ENCODE measurements at regions not wholly inside any gene's neighbourhood (a gene's known extent, or its start where the extent isn't known, plus 50 kb on each side); places are given as distances from the start of the nearest gene placed in this dataset.

DNA sequence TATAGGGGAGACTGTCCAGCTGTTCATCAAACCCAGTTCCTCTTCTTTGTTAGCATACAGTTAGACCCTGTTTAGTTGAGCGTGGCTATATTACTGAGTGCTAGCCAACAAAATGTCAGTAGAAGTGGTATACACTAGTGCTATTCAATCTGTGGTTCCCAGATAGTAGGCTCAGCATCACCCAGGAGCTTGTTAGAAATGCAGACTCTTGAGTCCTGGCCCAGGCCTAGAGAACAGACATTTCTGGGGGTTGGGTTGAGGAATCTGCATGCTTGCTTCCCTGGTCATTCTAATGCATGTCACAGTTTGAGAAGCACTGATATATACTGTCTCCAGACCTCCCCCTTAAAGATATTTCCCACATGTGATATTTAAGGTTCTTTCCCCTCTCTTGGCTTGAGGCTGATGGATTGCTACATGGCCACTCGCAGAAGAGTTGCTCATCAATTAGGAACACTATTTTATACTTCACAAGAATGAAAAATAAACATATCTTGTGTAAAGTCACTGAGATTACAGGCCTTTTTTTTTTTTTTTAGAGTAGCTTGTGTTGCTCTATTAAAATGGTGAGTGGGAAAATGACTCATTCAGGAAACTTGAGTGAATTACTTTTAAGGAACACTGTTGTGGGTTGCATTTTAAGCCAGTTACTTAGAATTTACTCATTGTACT, 289.0 kb downstream of the STIM2 start:
- Histone ChIP-seq H3K27me3 (ENCODE audit: control insufficient read depth, insufficient read depth) (no peaks in the 10 kb centered on the region), H3K27ac (ENCODE audit: low read length) (no peak overlapping the region), H3K9me3 (ENCODE audit: control insufficient read depth, low read length) (no peaks in the 10 kb centered on the region), H3K4me3 (ENCODE audit: low read length) (no peak overlapping the region), H3K4me1 (ENCODE audit: control insufficient read depth, insufficient read depth, low read length) (no peaks in the 10 kb centered on the region)
- DNase-seq (no peak), ATAC-seq (no peak)
- intact Hi-C loops (cut with DNase I), result no loop called here
- 61% methylated on average over 2 of the region's 2 CpGs for WGBS

DNA sequence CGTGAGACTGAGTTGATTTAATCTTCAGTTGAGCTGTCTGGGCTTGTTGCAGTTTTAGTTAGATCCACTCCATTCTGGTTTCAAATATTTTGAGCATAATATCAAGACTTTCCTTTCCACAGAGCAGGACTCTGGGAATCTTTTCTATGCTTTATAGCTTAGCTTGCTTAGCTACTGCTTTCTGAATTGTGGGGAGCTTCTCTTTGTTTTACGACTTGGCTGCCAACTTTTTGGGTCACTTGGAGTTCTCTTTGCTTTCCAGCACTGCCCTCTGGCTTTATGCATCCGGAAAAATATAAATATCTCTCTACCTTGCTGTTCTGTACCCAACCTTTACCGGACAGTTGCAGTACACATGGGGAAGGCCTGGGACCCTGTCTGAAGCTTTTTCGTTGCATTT, 292.1 kb downstream of the STIM2 start:
- H3K4me3 ChIP-seq (ENCODE audit: low read length), result no peak overlapping the region
- no peaks in the 10 kb centered on the region for H3K4me1 ChIP-seq (ENCODE audit: control insufficient read depth, insufficient read depth, low read length)
- 75% methylated on average over 5 of the region's 5 CpGs for WGBS
- intact Hi-C loops (cut with DNase I), result no loop called here
- DNase-seq (no peak), ATAC-seq (no peak)
- H3K9me3 ChIP-seq (ENCODE audit: control insufficient read depth, low read length), result no peaks in the 10 kb centered on the region
- no peaks in the 10 kb centered on the region for H3K27me3 ChIP-seq (ENCODE audit: control insufficient read depth, insufficient read depth)
- H3K27ac ChIP-seq (ENCODE audit: low read length), result no peak overlapping the region

DNA sequence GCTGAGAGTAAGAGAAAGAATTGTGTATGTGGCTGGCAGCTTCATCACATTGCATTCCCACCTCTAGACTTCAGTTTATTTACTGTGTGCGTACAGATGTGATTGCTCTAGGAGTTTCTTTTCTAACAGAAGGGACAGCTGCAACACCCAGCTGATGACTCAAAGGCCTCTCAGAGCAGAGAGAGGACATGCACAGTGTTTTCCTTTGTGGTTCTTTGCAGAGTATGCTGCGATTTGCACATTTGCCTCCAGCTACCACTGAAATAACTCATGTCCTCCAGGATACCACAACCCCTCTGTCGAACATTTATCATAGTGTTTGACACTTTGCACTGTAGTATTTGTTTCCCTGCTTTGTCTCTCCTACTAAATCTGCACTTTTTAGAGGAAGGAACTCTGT, 294.1 kb downstream of the STIM2 start:
- no peak for DNase-seq
- WGBS, result 35% methylated on average over 3 of the region's 3 CpGs
- intact Hi-C loops (cut with DNase I), result no loop called here
- H3K27me3 ChIP-seq (ENCODE audit: control insufficient read depth, insufficient read depth), result no peaks in the 10 kb centered on the region
- no peak overlapping the region for H3K27ac ChIP-seq (ENCODE audit: low read length)
- no peaks in the 10 kb centered on the region for H3K4me1 ChIP-seq (ENCODE audit: control insufficient read depth, insufficient read depth, low read length)
- H3K4me3 ChIP-seq (ENCODE audit: low read length), result no peak overlapping the region
- no peaks in the 10 kb centered on the region for H3K9me3 ChIP-seq (ENCODE audit: control insufficient read depth, low read length)
- no peak for ATAC-seq

DNA sequence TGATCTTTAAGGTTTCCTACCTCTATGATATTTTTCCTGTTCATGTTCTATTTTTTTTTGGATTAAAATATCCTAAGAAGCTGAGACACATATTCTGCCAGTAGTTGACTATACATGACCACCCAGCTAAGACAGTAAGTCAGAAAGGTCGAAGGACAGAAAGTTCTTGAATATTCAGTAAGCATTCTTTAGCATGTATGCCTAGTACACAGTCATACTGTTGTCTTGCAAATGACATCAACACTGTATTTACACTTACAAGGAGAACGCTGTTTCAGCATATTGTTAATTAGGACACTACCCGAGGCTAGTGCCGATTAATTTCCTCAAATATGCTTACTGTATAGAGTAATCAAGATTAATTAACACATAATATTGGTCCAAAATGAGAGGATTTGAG, 300.6 kb downstream of the STIM2 start:
- Histone ChIP-seq H3K27ac (ENCODE audit: low read length) (no peak overlapping the region), H3K9me3 (ENCODE audit: control insufficient read depth, low read length) (no peaks in the 10 kb centered on the region), H3K4me1 (ENCODE audit: control insufficient read depth, insufficient read depth, low read length) (no peaks in the 10 kb centered on the region), H3K27me3 (ENCODE audit: control insufficient read depth, insufficient read depth) (no peaks in the 10 kb centered on the region), H3K4me3 (ENCODE audit: low read length) (no peak overlapping the region)
- 82% methylated on average over 4 of the region's 4 CpGs for WGBS
- DNase-seq (no peak), ATAC-seq (no peak)
- intact Hi-C loops (cut with DNase I), result no loop called here

DNA sequence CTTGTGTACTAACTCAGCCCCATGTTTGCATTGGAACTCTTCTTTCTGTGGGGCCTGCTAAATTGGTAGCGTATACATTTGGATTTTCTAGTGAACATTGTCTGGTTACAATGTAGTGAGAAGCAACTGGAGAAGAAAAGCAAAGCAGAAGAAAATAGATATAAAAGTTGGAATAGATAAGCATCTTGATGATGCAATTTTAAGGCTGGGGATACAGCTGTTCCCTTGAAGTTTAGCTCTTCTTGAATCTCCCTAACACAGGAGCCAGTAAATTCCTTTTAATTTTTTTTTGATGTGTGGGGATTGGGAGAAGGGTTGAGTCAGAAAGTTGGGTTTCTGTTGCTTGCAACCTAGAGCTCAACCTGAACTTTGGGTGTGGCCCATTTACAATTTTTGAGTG, 308.1 kb downstream of the STIM2 start:
- no peak overlapping the region for H3K27ac ChIP-seq (ENCODE audit: low read length)
- ATAC-seq (no peak), DNase-seq (no peak)
- no peak overlapping the region for H3K4me3 ChIP-seq (ENCODE audit: low read length)
- no peaks in the 10 kb centered on the region for H3K9me3 ChIP-seq (ENCODE audit: control insufficient read depth, low read length)
- no peaks in the 10 kb centered on the region for H3K4me1 ChIP-seq (ENCODE audit: control insufficient read depth, insufficient read depth, low read length)
- H3K27me3 ChIP-seq (ENCODE audit: control insufficient read depth, insufficient read depth), result no peaks in the 10 kb centered on the region
- intact Hi-C loops (cut with DNase I), result no loop called here
- WGBS, result 98% methylated on average over 1 of the region's 1 CpG

DNA sequence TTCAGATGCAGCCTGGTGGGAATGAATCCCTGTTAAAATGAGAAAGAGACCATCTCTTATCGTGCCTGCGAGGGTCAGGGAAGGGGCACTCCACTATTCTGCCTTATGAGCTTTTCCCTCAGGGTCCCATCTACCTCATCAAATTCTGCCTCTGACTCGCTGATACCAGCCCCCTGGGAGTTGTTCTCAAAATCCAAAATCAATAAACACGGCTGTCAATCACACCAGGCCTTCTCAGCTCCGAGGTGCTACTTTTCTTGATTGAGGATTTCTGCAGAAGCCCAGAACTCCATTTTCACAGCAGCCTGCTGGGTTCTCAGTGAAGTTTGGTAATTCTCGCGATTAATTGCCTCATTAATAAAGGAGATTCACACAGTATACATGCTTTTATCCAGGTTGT, 312.6 kb downstream of the STIM2 start:
- no peaks in the 10 kb centered on the region for H3K4me1 ChIP-seq (ENCODE audit: control insufficient read depth, insufficient read depth, low read length)
- H3K27me3 ChIP-seq (ENCODE audit: control insufficient read depth, insufficient read depth), result no peaks in the 10 kb centered on the region
- intact Hi-C loops (cut with DNase I), result no loop called here
- H3K9me3 ChIP-seq (ENCODE audit: control insufficient read depth, low read length), result no peaks in the 10 kb centered on the region
- no peak overlapping the region for H3K27ac ChIP-seq (ENCODE audit: low read length)
- WGBS, result 53% methylated on average over 7 of the region's 7 CpGs
- DNase-seq (no peak), ATAC-seq (no peak)
- H3K4me3 ChIP-seq (ENCODE audit: low read length), result no peak overlapping the region

DNA sequence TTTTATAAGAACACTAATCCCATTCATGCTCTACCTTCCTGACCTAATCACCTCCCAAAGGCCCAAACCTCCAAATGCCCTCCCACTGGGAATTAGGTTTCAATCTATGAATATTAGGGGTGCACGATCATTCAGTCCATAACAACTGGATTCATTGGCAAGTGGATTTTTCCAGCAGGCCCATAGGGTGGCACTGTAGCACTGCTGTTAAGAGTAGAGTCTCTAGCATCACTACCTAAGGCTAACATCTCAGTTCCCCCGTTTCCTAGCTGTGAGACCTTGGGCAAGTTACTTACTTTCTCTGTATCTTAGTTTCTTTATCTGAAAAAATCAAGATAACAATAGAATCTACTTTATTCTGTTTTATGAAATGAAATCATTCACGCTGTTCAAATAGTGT, 315.8 kb downstream of the STIM2 start:
- 32% methylated on average over 3 of the region's 3 CpGs for WGBS
- intact Hi-C loops (cut with DNase I), result no loop called here
- Histone ChIP-seq H3K27me3 (ENCODE audit: control insufficient read depth, insufficient read depth) (no peaks in the 10 kb centered on the region), H3K27ac (ENCODE audit: low read length) (no peak overlapping the region), H3K9me3 (ENCODE audit: control insufficient read depth, low read length) (no peaks in the 10 kb centered on the region), H3K4me3 (ENCODE audit: low read length) (no peak overlapping the region), H3K4me1 (ENCODE audit: control insufficient read depth, insufficient read depth, low read length) (no peaks in the 10 kb centered on the region)
- DNase-seq, result no peak
- peak; percentile 77 to 87 for ATAC-seq

DNA sequence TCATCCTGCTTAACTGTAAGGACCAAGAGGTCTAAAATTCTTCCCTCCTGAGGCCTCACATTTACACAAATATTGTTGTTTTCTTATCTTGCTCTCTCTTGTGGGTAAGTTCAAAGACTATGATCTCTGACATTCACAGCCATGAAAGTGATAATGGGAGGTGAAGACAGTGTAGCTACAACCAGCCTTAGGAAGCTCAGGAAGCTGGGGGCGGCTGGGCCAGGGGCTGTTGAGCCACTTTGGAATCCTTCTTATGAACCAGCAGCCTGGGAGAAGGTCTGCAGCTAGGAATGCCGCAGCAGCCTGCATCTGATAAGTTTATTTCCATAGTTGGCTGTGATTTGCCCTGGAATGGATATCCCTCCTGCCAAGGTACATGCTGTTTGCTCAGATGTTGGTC, 316.2 kb downstream of the STIM2 start:
- Histone ChIP-seq H3K4me1 (ENCODE audit: control insufficient read depth, insufficient read depth, low read length) (no peaks in the 10 kb centered on the region), H3K27me3 (ENCODE audit: control insufficient read depth, insufficient read depth) (no peaks in the 10 kb centered on the region), H3K9me3 (ENCODE audit: control insufficient read depth, low read length) (no peaks in the 10 kb centered on the region), H3K27ac (ENCODE audit: low read length) (no peak overlapping the region), H3K4me3 (ENCODE audit: low read length) (no peak overlapping the region)
- intact Hi-C loops (cut with DNase I), result no loop called here
- DNase-seq (no peak), ATAC-seq (peak in 1 of 2 donors; percentile 45)
- 24% methylated on average over 2 of the region's 2 CpGs for WGBS

DNA sequence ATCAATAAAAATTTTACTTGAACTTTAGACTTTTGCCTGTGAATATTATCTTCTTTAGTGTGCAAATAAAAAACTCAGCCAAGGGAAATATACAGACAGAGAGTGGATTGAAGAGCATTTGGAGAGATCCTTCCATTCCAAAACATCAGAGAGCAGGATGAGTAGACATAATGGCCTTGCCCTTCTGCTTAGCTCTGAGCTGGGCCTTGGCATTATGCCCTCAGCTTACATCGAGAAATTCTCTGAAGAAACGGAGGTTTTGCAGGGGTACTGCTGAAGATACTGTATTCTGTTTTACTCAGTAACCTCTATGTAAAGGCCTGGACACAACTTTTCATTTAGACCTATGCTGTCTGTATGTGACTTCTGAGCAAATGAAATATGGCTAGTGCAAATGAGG, 317.4 kb downstream of the STIM2 start:
- no peaks in the 10 kb centered on the region for H3K4me1 ChIP-seq (ENCODE audit: control insufficient read depth, insufficient read depth, low read length)
- WGBS, result 33% methylated on average over 2 of the region's 2 CpGs
- intact Hi-C loops (cut with DNase I), result no loop called here
- no peak overlapping the region for H3K4me3 ChIP-seq (ENCODE audit: low read length)
- no peaks in the 10 kb centered on the region for H3K9me3 ChIP-seq (ENCODE audit: control insufficient read depth, low read length)
- no peaks in the 10 kb centered on the region for H3K27me3 ChIP-seq (ENCODE audit: control insufficient read depth, insufficient read depth)
- no peak overlapping the region for H3K27ac ChIP-seq (ENCODE audit: low read length)
- ATAC-seq, result no peak
- DNase-seq, result no peak

DNA sequence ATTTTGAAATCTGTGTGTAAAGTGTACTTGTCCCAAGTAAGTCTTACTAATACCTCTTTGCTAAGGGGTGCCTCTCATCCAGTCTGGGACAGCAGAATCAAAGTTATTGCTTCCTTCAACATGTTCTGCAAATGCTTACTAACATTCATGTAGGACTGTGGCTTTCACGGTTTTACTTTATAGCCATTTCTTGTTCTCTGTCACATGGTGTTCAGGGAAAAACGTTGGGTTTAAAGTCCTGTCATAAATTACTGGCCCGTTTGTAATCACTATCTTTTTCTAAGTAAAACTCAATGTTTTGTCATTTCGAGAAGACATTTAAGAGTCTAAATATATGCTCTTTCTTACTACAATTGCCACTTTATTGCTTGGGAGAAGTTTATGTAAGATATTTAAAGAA, 321.1 kb downstream of the STIM2 start:
- intact Hi-C loops (cut with DNase I), result no loop called here
- DNase-seq (no peak), ATAC-seq (no peak)
- 50% methylated on average over 4 of the region's 4 CpGs for WGBS
- Histone ChIP-seq H3K27ac (ENCODE audit: low read length) (no peak overlapping the region), H3K9me3 (ENCODE audit: control insufficient read depth, low read length) (no peaks in the 10 kb centered on the region), H3K4me3 (ENCODE audit: low read length) (no peak overlapping the region), H3K27me3 (ENCODE audit: control insufficient read depth, insufficient read depth) (no peaks in the 10 kb centered on the region), H3K4me1 (ENCODE audit: control insufficient read depth, insufficient read depth, low read length) (no peaks in the 10 kb centered on the region)

DNA sequence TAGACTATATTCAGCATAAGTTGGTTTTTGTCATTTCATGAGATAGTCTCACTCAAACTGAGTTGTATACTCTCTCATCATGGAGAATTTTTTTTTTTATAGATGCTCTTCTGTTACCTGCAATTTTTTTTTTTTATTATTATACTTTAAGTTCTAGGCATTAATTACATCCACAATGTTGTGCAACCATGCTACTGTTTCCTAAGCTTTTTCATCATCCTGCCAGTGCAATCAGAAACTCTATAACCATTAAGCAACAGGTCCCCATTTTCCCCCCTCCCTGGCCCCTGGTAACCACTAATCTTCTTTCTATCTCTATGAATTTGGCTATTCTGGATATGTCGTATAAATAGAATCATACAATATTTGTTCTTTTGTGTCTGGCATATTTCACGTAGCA, 321.6 kb downstream of the STIM2 start:
- no peaks in the 10 kb centered on the region for H3K9me3 ChIP-seq (ENCODE audit: control insufficient read depth, low read length)
- DNase-seq (no peak), ATAC-seq (no peak)
- H3K4me1 ChIP-seq (ENCODE audit: control insufficient read depth, insufficient read depth, low read length), result no peaks in the 10 kb centered on the region
- WGBS, result 94% methylated on average over 2 of the region's 2 CpGs
- no peak overlapping the region for H3K27ac ChIP-seq (ENCODE audit: low read length)
- no peaks in the 10 kb centered on the region for H3K27me3 ChIP-seq (ENCODE audit: control insufficient read depth, insufficient read depth)
- intact Hi-C loops (cut with DNase I), result no loop called here
- H3K4me3 ChIP-seq (ENCODE audit: low read length), result no peak overlapping the region

DNA sequence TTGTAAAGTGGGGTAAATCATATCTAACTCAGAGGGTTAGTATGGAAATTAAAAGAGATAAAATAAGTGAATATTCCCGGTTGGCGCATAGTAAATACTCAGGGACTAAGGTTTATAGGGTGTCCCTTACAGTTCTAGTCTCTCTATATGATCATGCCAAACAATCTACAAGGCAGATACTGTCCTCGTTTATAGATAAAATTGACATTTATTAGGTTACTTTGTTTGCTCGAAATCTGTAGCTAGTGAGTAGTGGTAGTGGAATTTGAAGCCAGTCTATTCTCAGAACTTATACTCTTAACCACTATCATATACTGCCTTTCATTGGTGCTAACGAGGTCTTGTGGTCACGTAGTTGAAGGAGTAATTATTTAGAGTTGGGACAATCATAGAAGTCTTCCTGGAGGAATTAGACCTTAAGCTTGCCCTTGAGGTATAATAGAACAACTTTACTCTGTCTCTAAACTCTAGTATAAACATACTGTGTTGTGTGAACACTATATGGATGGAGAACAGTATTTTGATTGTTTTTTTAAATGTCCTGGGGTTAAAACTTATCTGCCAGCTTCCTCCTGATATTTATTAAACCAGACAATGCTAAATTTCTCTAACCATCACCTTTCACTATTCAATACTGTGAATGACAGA, 324.0 kb downstream of the STIM2 start:
- no peaks in the 10 kb centered on the region for H3K27me3 ChIP-seq (ENCODE audit: control insufficient read depth, insufficient read depth)
- H3K9me3 ChIP-seq (ENCODE audit: control insufficient read depth, low read length), result no peaks in the 10 kb centered on the region
- 56% methylated on average over 6 of the region's 6 CpGs for WGBS
- DNase-seq, result no peak
- H3K27ac ChIP-seq (ENCODE audit: low read length), result no peak overlapping the region
- H3K4me3 ChIP-seq (ENCODE audit: low read length), result no peak overlapping the region
- intact Hi-C loops (cut with DNase I), result no loop called here
- no peaks in the 10 kb centered on the region for H3K4me1 ChIP-seq (ENCODE audit: control insufficient read depth, insufficient read depth, low read length)
- ATAC-seq, result no peak
